Heart left ventricle (tissue), 16 donors: ENCODE measurements at regions not wholly inside any gene's neighbourhood (a gene's known extent, or its start where the extent isn't known, plus 50 kb on each side); places are given as distances from the start of the nearest gene placed in this dataset.
A peak's percentile ranks its signal among the peaks of the same experiment; 100 is the strongest.

ENCODE experiments used
- ATAC-seq, 4 donors: fragments of 200-7000 bp; cut with Tn5 transposase; one replicate each; pipeline ENCODE4 v1.9.1; 2020 to 2022; ENCODE audit warnings: moderate library complexity in 4 of 4, mild to moderate bottlenecking in 3 of 4, moderate number of reproducible peaks in 1 of 4
- DNase-seq, 5 donors: peaks; one replicate each; pipeline ENCODE4 v3.0.0-alpha.2; 2020
- H3K27ac ChIP-seq, 12 donors: fragments of 200-600 bp; sonication (generic) in 4 of 12; one replicate each; pipeline versions ENCODE4 v1.5.0 to v1.8.0; 2016 to 2022; ENCODE audit warnings: mild to moderate bottlenecking in 2 of 12
- H3K27me3 ChIP-seq, 9 donors: fragments of 200-600 bp; sonication (generic) in 2 of 9; one replicate each; pipeline versions ENCODE4 v1.5.1 to v1.8.0; 2016 to 2022; ENCODE audit warnings: mild to moderate bottlenecking in 3 of 9
- H3K36me3 ChIP-seq, 9 donors: fragments of 200-600 bp; sonication (generic) in 2 of 9; one replicate each; pipeline versions ENCODE4 v1.5.0 to v1.8.0; 2018 to 2022; ENCODE audit warnings: mild to moderate bottlenecking in 2 of 9
- H3K4me1 ChIP-seq, 12 donors: fragments of 200-600 bp; sonication (generic) in 4 of 12; one replicate each; pipeline versions ENCODE4 v1.5.0 to v1.8.0; 2016 to 2022; ENCODE audit warnings: mild to moderate bottlenecking in 3 of 12
- H3K4me3 ChIP-seq, 12 donors: fragments of 200-600 bp; sonication (generic) in 4 of 12; one replicate each; pipeline versions ENCODE4 v1.5.0 to v1.8.0; 2017 to 2022; ENCODE audit warnings: mild to moderate bottlenecking in 9 of 12, moderate library complexity in 4 of 12
- H3K9me3 ChIP-seq, 12 donors: fragments of 200-600 bp; sonication (generic) in 4 of 12; one replicate each; pipeline versions ENCODE4 v1.5.0 to v1.8.0; 2016 to 2022; ENCODE audit warnings: mild to moderate bottlenecking in 1 of 12
- POLR2A ChIP-seq, 2 donors: fragments of 450-650 bp; IDR thresholded peaks; one replicate each; pipeline ENCODE4 v1.6.1; 2017; ENCODE audit warnings: antibody characterized with exemption in 2 of 2, mild to moderate bottlenecking in 2 of 2, moderate library complexity in 2 of 2
- WGBS, 4 donors: extraction: QIAGEN DNeasy Blood & Tissue Kit in 2 of 4; methylation state at CpG; one replicate each; pipeline versions ENCODE4 v1.1.5 to v1.1.7; 2013 to 2018; 5-methylcytosine and 5-hydroxymethylcytosine counted together
- intact Hi-C, 10 donors: fragments of 100-400 bp; cut with DNase I; formaldehyde crosslinking; loops; one replicate each; pipeline versions ENCODE4 v1.11.1 to v1.14.2; 2022
- TF ChIP-seq, protein P1 (sequence below), 12 donors: fragments of 200-600 bp; sonication (generic) in 4 of 12; IDR thresholded peaks; one replicate each; pipeline versions ENCODE4 v1.5.0 to v1.8.0; 2018 to 2022; ENCODE audit warnings: antibody characterized with exemption in 12 of 12, mild to moderate bottlenecking in 5 of 12
- donor health status: ischemic (EF 13 %, LVEDD 7.1; RV severe dilation, severe dysfunction).
- donor health status: healthy with polysubstance abuse.
- donor health status: DM: no; HTN: yes; CAD: no.
- donor health status: DM: no; HTN: no; CAD: no.
- donor health status: ischemic (EF 25% LVEDD 6.9; RV normal size, moderate dysfunction).
- donor health status: ischemic (EF 25% LVEDD 5.7; RV mildly dilated, moderate dysfunction).
- donor health status: healthy.
- donor health status: DM: yes; HTN: yes; CAD: no.
- donor health status: ischemic (EF 35%, LVEDD 5.7; RV mildly dilated, moderate dysfunction).
- donor health status: nonischemic (EF 11% LVEDD 7.7; RV severe dilation, severe dysfunction).
- donor health status: DM: yes; HTN: yes; CAD: no.
- donor health status: PGD.
- donor health status: ischemic (EF 29% LVEDD 5.4; RV normal size, mild dysfunction).
- donor health status: nonischemic (EF 23%, LVEDD 6.1; RV moderate dilation, normal function).

DNA sequence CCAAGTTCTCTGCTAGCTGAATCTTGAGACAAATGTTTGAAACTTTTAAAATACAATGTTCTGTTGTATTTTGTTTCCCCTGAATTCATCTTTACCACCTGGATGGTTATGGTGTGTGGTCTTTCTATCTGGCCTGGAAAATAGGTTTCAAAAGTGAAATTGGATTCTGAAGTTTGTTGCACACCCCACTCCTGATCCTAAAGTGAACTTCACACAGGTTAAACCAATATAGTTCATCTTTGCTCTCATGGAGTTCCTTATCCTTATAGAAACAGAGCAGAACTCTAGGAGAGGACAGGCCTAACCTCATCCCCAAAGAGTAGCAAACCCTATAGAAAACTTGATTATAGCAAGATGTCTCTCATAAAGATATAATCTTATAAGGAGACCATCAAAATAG, 179.4 kb upstream of the BCL6 start:
- ATAC-seq (no peak), DNase-seq (no peak)
- TF ChIP-seq, protein P1, sequence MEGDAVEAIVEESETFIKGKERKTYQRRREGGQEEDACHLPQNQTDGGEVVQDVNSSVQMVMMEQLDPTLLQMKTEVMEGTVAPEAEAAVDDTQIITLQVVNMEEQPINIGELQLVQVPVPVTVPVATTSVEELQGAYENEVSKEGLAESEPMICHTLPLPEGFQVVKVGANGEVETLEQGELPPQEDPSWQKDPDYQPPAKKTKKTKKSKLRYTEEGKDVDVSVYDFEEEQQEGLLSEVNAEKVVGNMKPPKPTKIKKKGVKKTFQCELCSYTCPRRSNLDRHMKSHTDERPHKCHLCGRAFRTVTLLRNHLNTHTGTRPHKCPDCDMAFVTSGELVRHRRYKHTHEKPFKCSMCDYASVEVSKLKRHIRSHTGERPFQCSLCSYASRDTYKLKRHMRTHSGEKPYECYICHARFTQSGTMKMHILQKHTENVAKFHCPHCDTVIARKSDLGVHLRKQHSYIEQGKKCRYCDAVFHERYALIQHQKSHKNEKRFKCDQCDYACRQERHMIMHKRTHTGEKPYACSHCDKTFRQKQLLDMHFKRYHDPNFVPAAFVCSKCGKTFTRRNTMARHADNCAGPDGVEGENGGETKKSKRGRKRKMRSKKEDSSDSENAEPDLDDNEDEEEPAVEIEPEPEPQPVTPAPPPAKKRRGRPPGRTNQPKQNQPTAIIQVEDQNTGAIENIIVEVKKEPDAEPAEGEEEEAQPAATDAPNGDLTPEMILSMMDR (IDR thresholded peaks at IDR 0.05) = no peak
- TF ChIP-seq POLR2A (IDR thresholded peaks at IDR 0.05) = no peak
- no peaks in the 10 kb centered on the region for H3K27me3 ChIP-seq
- peaks cover 0 to 12% (median 0%) of the 10 kb centered on the region in 12 donors for H3K9me3 ChIP-seq
- H3K4me3 ChIP-seq = no peak overlapping the region
- H3K4me1 ChIP-seq = peaks cover 0 to 23% (median 7%) of the 10 kb centered on the region in 12 donors
- intact Hi-C loops = no loop called here
- no peak overlapping the region for H3K27ac ChIP-seq
- H3K36me3 ChIP-seq = no peaks in the 10 kb centered on the region

DNA sequence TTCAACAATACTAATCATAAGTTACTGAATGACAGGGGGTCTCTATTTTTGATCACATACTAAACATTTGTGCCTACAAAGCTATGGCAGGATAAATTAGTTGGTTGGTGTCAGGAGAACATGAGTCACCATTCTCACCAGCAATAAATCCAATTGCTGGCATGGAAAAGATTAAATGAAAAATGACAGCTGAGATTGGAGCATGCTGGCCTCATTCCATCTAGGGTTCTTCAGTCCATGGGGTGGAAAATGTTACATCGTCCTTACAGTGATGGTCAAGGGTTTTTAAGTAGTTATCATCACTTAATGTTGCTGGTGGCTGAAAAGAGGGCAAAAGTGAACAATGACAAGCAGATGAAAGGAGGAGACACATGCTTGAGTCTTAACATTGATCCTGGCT, 180.1 kb upstream of the BCL6 start:
- Histone ChIP-seq H3K27ac (peak overlapping the region in 1 of 12 donors; percentile 13), H3K9me3 (peaks cover 0 to 12% (median 0%) of the 10 kb centered on the region in 12 donors), H3K4me1 (peaks cover 0 to 18% (median 8%) of the 10 kb centered on the region in 12 donors), H3K36me3 (no peaks in the 10 kb centered on the region), H3K4me3 (no peak overlapping the region), H3K27me3 (no peaks in the 10 kb centered on the region)
- ATAC-seq (peak in 2 of 4 donors; percentile 80 to 82), DNase-seq (peak in 1 of 5 donors; percentile 33)
- TF ChIP-seq, protein P1 (IDR thresholded peaks at IDR 0.05) = no peak
- no peak for TF ChIP-seq POLR2A (IDR thresholded peaks at IDR 0.05)
- intact Hi-C loops = no loop called here
- WGBS, 4 donors = 30 to 53% (median 36%) methylated on average over 1 of the region's 1 CpG

DNA sequence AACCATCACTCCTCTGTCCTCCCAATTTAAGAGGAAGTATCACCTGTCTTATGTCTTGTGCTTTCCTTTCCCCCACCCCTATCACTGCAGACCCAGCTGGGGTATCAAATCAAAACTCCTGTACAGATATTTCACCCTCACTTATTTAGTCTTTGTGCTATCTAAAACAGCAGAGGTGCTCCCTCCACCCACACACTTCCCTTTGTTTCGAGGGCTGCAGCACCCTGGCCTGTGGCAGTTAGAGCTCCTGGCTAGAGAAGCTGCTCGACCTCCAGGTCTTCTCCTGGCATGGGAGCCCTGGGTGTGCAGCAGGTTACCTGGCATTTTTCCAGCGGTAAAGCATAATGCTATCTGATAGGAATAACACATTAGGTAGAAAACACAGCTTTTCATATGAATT, 181.4 kb upstream of the BCL6 start:
- TF ChIP-seq, protein P1 (IDR thresholded peaks at IDR 0.05) = no peak
- no peak for TF ChIP-seq POLR2A (IDR thresholded peaks at IDR 0.05)
- Histone ChIP-seq H3K27ac (no peak overlapping the region), H3K36me3 (no peaks in the 10 kb centered on the region), H3K27me3 (no peaks in the 10 kb centered on the region), H3K4me3 (no peak overlapping the region), H3K9me3 (peaks cover 0 to 12% (median 0%) of the 10 kb centered on the region in 12 donors), H3K4me1 (peaks cover 0 to 12% (median 8%) of the 10 kb centered on the region in 12 donors)
- 67 to 76% (median 69%) methylated on average over 3 of the region's 3 CpGs for WGBS, 4 donors
- intact Hi-C loops = no loop called here
- DNase-seq (no peak), ATAC-seq (no peak)

DNA sequence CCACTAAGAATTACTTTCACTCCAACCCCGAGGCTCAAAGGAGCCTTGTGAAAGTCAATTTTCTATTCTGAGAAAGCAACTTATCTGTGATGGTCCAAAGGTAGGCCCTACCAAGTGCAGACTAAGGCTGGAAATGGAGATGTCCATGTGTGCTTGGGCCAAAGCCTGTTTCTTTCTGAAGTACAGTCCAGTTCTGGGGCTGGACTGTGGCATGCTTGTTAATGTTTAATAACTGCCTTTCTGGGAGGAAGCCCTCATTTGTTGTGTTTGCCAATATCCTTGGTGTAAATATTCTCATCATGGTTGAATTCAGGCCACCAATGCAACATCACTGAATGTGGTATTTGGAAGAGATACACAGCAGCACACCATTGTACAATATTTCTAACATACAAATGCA, 182.3 kb upstream of the BCL6 start:
- H3K4me1 ChIP-seq = peaks cover 0 to 12% (median 7%) of the 10 kb centered on the region in 12 donors
- H3K9me3 ChIP-seq = peaks cover 0 to 12% (median 0%) of the 10 kb centered on the region in 12 donors
- no peak for DNase-seq
- H3K27ac ChIP-seq = no peak overlapping the region
- TF ChIP-seq, protein P1 (IDR thresholded peaks at IDR 0.05) = no peak
- no peak for TF ChIP-seq POLR2A (IDR thresholded peaks at IDR 0.05)
- intact Hi-C loops = no loop called here
- ATAC-seq = no peak
- no peaks in the 10 kb centered on the region for H3K27me3 ChIP-seq
- 81 to 90% (median 86%) methylated on average over 1 of the region's 1 CpG for WGBS, 4 donors
- no peak overlapping the region for H3K4me3 ChIP-seq
- no peaks in the 10 kb centered on the region for H3K36me3 ChIP-seq
